BLaER1 treated with 17β-estradiol and CSF1 and Interleukin-3, amounts not matched to agents 10 nM and 100 nM (cell line): ENCODE measurements at regions not wholly inside any gene's neighbourhood (a gene's known extent, or its start where the extent isn't known, plus 50 kb on each side); places are given as distances from the start of the nearest gene placed in this dataset.

Source experiments
- H3K27ac ChIP-seq, 11 experiments: shearing (Covaris generic); formaldehyde crosslinking; 2 replicates each; pipeline ENCODE4 v1.8.1; 2022
- H3K27me3 ChIP-seq, 11 experiments: shearing (Covaris generic); formaldehyde crosslinking; 2 replicates each; pipeline ENCODE4 v1.8.1; 2022
- H3K36me3 ChIP-seq, 11 experiments: shearing (Covaris generic); formaldehyde crosslinking; 2 replicates each; pipeline ENCODE4 v1.8.1; 2022
- H3K4me1 ChIP-seq, 10 experiments: shearing (Covaris generic); formaldehyde crosslinking; 2 replicates each; pipeline ENCODE4 v1.8.1; 2022
- H3K4me2 ChIP-seq, 11 experiments: shearing (Covaris generic); formaldehyde crosslinking; 2 replicates each; pipeline ENCODE4 v1.8.1; 2022
- H3K4me3 ChIP-seq, 10 experiments: shearing (Covaris generic); formaldehyde crosslinking; 2 replicates each; pipeline ENCODE4 v1.8.1; 2022
- H3K9ac ChIP-seq, 11 experiments: shearing (Covaris generic); formaldehyde crosslinking; 2 replicates each; pipeline ENCODE4 v1.8.1; 2022
- H3K9me3 ChIP-seq, 11 experiments: shearing (Covaris generic); formaldehyde crosslinking; replicated peaks in 1 of 11; 2 replicates each; pipeline ENCODE4 v1.8.1; 2022
- H4K20me1 ChIP-seq, 11 experiments: shearing (Covaris generic); formaldehyde crosslinking; 2 replicates each; pipeline ENCODE4 v1.8.1; 2022
- Cebpa-rat ChIP-seq, 11 experiments: shearing (Covaris generic); IDR thresholded peaks; 2 replicates each; pipeline ENCODE4 v1.8.1; 2022

DNA sequence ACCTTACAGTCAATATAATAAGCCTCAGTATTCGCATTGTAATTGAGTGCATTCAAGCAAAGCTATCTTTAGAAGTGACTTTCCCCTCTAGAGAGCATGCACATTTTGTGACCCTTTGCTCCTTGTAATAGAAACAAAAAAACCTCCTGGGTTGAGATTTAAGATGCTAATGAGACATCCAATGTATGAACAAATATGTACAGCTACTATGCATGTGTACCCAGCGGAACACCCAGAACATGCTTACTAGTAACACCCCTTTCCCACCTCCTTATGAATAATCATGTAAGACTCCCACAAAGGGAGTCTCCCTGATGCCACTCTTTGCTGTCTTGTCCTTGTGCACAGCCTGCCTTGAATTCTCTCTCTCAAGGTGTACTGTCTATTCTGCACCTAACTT is 205.5 kb downstream of the PRR32 start:
- H4K20me1 ChIP-seq, result no peaks in the 10 kb centered on the region; a peak in 1 of 22 replicates
- no peak overlapping the region for H3K27ac ChIP-seq
- H3K9ac ChIP-seq, result no peak overlapping the region
- H3K4me3 ChIP-seq, result no peak overlapping the region
- H3K4me2 ChIP-seq, result no peak overlapping the region
- no peak for TF ChIP-seq Cebpa-rat (IDR thresholded peaks at IDR 0.05)
- peaks cover 0 to 2% (median 0%) of the 10 kb centered on the region in 11 experiments; a peak in 1 of 22 replicates for H3K9me3 ChIP-seq
- H3K27me3 ChIP-seq, result peaks cover 19 to 98% (median 80%) of the 10 kb centered on the region in 11 experiments
- H3K4me1 ChIP-seq, result no peaks in the 10 kb centered on the region
- H3K36me3 ChIP-seq, result no peaks in the 10 kb centered on the region

DNA sequence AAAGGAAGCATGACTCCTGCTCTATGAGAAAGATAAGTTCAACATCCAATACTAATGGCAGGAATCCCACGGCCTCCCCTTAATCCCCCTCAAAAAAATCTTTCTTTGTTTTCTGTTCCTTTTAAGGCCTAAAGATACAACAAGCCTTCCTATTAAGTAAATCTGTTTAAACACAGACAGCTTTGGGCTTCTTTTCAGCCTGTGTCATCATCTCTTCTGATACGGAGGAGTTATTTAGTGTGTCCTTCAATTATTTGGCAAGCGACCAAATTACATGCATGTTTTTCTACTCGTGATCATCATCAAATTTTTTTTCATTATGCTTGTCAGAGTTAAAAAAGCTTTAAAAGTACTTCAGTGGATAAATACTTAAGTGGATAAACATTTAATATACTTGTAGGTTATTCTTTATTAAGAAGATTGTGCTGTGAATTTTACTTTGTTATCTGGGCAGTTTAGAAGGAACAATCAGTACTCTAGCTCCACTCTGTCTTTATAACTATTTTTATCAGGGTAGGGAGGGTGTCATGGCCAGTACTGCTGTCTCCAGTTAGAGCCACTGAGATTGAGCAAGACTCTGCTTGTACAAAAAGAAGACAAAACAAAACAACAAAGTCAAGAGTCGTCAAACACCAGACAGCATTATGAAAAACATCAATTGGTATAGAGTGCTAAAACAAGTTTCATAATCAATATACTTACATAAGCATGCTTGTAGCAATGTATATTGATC is 210.7 kb downstream of the PRR32 start:
- H3K27me3 ChIP-seq, result peaks cover 39 to 96% (median 88%) of the 10 kb centered on the region in 11 experiments
- H3K4me3 ChIP-seq, result no peak overlapping the region
- H3K9me3 ChIP-seq, result no peaks in the 10 kb centered on the region
- no peaks in the 10 kb centered on the region for H3K36me3 ChIP-seq
- no peak overlapping the region for H3K27ac ChIP-seq
- no peak for TF ChIP-seq Cebpa-rat (IDR thresholded peaks at IDR 0.05)
- H3K4me1 ChIP-seq, result no peaks in the 10 kb centered on the region
- no peak overlapping the region for H3K9ac ChIP-seq
- H4K20me1 ChIP-seq, result no peaks in the 10 kb centered on the region; a peak in 1 of 22 replicates
- no peak overlapping the region for H3K4me2 ChIP-seq

DNA sequence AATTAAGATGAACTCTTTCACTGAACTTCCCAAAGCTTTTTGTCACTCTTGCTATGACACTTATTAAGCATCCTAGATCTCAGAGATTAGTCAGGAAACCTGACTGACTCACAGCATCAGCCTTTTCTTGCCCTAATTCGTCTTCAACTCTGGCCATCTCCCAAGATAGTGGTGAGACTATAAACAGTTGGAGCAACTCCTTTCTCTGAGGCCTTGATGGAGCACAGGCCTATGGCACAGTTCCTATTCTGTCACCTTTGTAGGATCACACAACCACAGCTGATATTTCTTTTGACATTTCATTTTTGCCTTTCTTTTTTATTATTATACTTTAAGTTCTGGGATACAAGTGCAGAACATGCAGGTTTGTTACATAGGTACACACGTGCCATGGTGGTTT is 217.6 kb downstream of the PRR32 start:
- peaks cover 57 to 96% (median 88%) of the 10 kb centered on the region in 11 experiments for H3K27me3 ChIP-seq
- H4K20me1 ChIP-seq, result no peaks in the 10 kb centered on the region
- H3K9me3 ChIP-seq, result no peaks in the 10 kb centered on the region
- H3K4me3 ChIP-seq, result no peak overlapping the region
- no peak overlapping the region for H3K27ac ChIP-seq
- no peak for TF ChIP-seq Cebpa-rat (IDR thresholded peaks at IDR 0.05)
- no peaks in the 10 kb centered on the region for H3K36me3 ChIP-seq
- H3K4me2 ChIP-seq, result no peak overlapping the region
- H3K4me1 ChIP-seq, result no peaks in the 10 kb centered on the region
- no peak overlapping the region for H3K9ac ChIP-seq

DNA sequence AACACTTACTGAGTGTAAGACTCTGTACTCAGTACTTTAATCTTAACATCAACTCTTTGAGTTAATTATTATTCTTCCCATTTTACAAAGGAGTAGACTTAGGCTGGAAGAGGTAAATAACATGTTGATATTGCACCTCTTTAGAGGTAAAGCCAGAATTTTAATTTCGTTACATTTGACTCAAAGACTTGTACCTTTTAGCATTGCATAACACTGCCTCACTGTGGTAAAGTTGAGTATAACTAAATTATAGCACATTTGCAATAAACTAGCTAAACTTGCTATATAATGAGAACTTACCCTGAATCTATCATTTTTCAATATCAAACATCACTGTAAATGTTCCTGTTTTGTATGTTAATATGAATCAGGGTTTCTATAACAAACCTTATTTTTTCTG is 218.5 kb downstream of the PRR32 start:
- TF ChIP-seq Cebpa-rat (IDR thresholded peaks at IDR 0.05), result no peak
- Histone ChIP-seq H3K27ac (no peak overlapping the region), H3K36me3 (no peaks in the 10 kb centered on the region), H3K4me2 (no peak overlapping the region), H4K20me1 (no peaks in the 10 kb centered on the region), H3K4me3 (no peak overlapping the region), H3K27me3 (peaks cover 48 to 93% (median 86%) of the 10 kb centered on the region in 11 experiments), H3K9me3 (no peaks in the 10 kb centered on the region), H3K9ac (no peak overlapping the region), H3K4me1 (no peaks in the 10 kb centered on the region)

DNA sequence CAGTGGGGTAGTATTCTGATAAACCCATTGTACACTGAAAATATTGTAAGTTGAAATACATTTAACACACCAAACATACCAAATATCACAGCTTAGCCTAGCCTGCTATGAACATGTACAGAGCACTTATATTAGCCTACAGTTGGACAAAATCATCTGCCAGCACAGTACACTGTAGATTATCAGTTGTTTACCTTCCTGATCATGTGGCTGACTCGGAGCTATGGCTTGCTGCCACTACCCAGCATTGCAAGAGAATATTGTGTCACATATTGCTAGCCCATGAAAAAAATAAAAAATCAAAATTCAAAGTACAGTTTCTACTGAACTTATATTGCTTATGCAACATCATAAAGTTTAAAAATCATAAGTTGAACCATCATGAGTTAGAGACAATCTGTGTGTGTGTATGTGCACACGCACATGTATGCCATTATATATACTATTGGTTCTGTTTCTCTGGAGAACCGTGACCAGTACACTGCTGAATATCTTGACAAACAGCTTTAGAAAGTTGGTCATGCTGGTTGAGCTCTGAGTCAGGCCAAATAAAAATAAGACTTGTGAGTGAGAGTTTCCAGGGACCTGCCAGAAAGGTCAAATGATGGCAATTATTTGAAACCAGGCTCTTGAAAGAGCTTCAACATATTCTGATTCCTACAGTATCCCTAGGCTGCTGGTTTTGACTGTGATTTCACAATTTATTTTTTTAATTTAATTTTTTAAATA is 238.5 kb downstream of the PRR32 start:
- Histone ChIP-seq H3K36me3 (no peaks in the 10 kb centered on the region), H3K9me3 (no peaks in the 10 kb centered on the region; a peak in 1 of 22 replicates), H4K20me1 (no peaks in the 10 kb centered on the region), H3K27ac (no peak overlapping the region), H3K4me3 (no peak overlapping the region), H3K4me1 (no peaks in the 10 kb centered on the region), H3K27me3 (peaks cover 7 to 98% (median 73%) of the 10 kb centered on the region in 11 experiments; a peak in 20 of 22 replicates), H3K9ac (no peak overlapping the region), H3K4me2 (no peak overlapping the region)
- no peak for TF ChIP-seq Cebpa-rat (IDR thresholded peaks at IDR 0.05)

DNA sequence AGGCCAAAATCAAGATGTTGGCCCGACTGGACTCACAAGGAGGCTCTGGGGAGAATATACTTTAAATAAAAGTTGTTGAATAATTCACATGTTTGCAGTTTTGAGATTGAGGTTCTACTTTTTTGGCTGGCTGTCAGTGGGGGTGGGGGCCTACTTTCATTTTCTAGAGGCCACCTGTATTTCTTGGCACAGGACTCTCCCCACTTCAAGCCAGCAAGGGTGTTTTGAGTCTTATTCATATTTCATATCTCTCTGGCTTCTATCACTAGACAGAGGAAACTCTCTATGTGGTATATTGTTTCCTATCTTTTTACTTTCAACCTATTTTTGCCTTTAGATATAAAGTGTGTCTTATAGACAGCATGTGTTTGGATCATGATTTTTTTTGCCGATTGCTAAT is 266.4 kb downstream of the PRR32 start:
- H3K9ac ChIP-seq, result no peak overlapping the region
- no peaks in the 10 kb centered on the region for H3K4me1 ChIP-seq
- TF ChIP-seq Cebpa-rat (IDR thresholded peaks at IDR 0.05), result no peak
- no peak overlapping the region for H3K27ac ChIP-seq
- no peak overlapping the region for H3K4me2 ChIP-seq
- peaks cover 20 to 91% (median 70%) of the 10 kb centered on the region in 11 experiments; a peak in 21 of 22 replicates for H3K27me3 ChIP-seq
- peaks cover 0 to 5% (median 0%) of the 10 kb centered on the region in 11 experiments; a peak in 2 of 22 replicates for H4K20me1 ChIP-seq
- H3K36me3 ChIP-seq, result no peaks in the 10 kb centered on the region
- H3K9me3 ChIP-seq, result no peaks in the 10 kb centered on the region
- H3K4me3 ChIP-seq, result no peak overlapping the region

DNA sequence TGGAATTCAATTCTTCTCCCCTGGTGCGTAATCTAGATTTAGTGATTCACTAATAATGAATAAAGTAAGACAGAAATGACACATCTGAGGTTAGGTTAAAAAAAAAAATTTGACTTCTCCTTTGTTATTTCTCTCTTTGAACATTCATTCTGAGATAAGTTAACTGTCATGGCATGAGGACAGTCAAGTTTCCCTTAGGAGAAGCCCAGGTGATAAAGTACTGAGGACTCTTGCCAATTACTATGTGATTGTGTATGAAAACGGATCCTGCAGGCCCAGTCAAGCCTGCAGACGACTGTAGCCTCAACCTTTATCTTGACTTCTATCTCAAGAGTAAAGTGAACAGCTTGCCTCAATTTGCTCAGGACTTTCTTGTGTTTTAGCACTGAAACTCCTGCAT is 293.2 kb downstream of the PRR32 start:
- Histone ChIP-seq H3K9ac (no peak overlapping the region), H3K4me3 (no peak overlapping the region), H3K4me2 (no peak overlapping the region), H3K27me3 (peaks cover 6 to 66% (median 53%) of the 10 kb centered on the region in 11 experiments; a peak in 19 of 22 replicates), H3K27ac (no peak overlapping the region), H3K36me3 (no peaks in the 10 kb centered on the region), H4K20me1 (no peaks in the 10 kb centered on the region), H3K9me3 (peaks cover 15 to 29% (median 21%) of the 10 kb centered on the region in 11 experiments), H3K4me1 (0 out of 20 replicates have a peak, but pooled peaks cover 0 to 6% (median 0%) of the 10 kb centered on the region in 10 experiments)
- no peak for TF ChIP-seq Cebpa-rat (IDR thresholded peaks at IDR 0.05)

DNA sequence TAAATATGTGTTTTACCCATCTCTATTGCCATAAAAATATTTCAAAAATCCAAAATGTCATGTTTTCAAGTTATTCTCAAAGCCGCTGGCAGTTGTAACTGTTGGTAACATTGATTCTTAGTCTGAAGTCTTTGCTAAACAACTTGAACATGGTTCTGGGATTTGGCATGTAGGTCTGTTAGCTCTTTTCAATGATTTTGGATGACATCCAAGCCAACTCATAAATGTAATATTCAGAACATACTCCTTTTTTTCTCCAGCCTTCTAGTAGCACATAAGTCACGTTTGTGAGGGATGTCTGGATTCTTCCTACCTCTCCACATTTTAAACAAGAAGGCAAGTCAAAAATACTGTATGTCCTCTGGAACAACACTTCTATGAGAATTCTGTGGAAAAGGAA is 305.3 kb downstream of the PRR32 start:
- H3K9ac ChIP-seq, result no peak overlapping the region
- no peaks in the 10 kb centered on the region; a peak in 1 of 22 replicates for H4K20me1 ChIP-seq
- no peak overlapping the region for H3K4me3 ChIP-seq
- no peaks in the 10 kb centered on the region for H3K36me3 ChIP-seq
- no peak overlapping the region for H3K27ac ChIP-seq
- no peak overlapping the region for H3K4me2 ChIP-seq
- peaks cover 38 to 72% (median 68%) of the 10 kb centered on the region in 11 experiments for H3K27me3 ChIP-seq
- TF ChIP-seq Cebpa-rat (IDR thresholded peaks at IDR 0.05), result no peak
- H3K9me3 ChIP-seq, result peaks cover 0 to 6% (median 0%) of the 10 kb centered on the region in 11 experiments; a peak in 1 of 22 replicates
- no peaks in the 10 kb centered on the region for H3K4me1 ChIP-seq

DNA sequence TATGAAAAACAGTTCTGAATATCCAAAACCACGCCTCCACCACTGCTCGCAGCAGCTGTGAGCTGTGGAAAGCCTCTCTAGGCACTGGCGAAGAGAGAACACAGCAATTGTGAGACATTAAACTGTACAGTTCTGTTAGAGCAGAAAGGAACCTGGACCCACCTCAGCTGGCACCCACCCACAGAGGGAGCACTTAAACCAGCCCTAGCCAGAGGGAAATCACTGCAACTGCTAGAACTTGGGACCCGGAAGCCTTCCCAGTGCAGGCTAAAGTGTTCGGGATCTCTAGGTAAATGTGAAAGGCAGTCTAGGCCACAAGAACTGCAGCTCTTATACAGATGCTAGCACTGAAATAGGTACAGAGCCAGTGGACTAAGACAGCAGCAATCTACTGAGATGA is 308.8 kb downstream of the PRR32 start:
- peaks cover 0 to 10% (median 0%) of the 10 kb centered on the region in 11 experiments; a peak in 2 of 22 replicates for H3K9me3 ChIP-seq
- no peak overlapping the region for H3K27ac ChIP-seq
- no peaks in the 10 kb centered on the region for H3K36me3 ChIP-seq
- H3K4me1 ChIP-seq, result no peaks in the 10 kb centered on the region
- H4K20me1 ChIP-seq, result no peaks in the 10 kb centered on the region; a peak in 1 of 22 replicates
- no peak overlapping the region for H3K4me3 ChIP-seq
- H3K4me2 ChIP-seq, result no peak overlapping the region
- TF ChIP-seq Cebpa-rat (IDR thresholded peaks at IDR 0.05), result no peak
- peaks cover 49 to 99% (median 93%) of the 10 kb centered on the region in 11 experiments for H3K27me3 ChIP-seq
- no peak overlapping the region for H3K9ac ChIP-seq
